Prostate gland (tissue), 2 donors: ENCODE measurements at regions not wholly inside any gene's neighbourhood (a gene's known extent, or its start where the extent isn't known, plus 50 kb on each side); places are given as distances from the start of the nearest gene placed in this dataset.

Experiments
- POLR2A ChIP-seq: fragments of 450-650 bp; IDR thresholded peaks from one replicate; pipeline ENCODE4 v1.6.1; 2016; ENCODE audit warnings: antibody characterized with exemption, mild to moderate bottlenecking
- POLR2AphosphoS5 ChIP-seq: sonication (generic); formaldehyde crosslinking; IDR thresholded peaks from one replicate; pipeline ENCODE4 v1.6.1; 2017; ENCODE audit warnings: antibody characterized with exemption
- TF ChIP-seq, protein P1 (sequence below), 4 experiments: fragments of 200-600 bp in 2 of 4; fragments of 450-650 bp in 2 of 4; sonication (generic) in 2 of 4; IDR thresholded peaks; 1 replicate in 3 of 4; 2 replicates in 1 of 4; pipeline ENCODE4 v1.5.1; 2016 to 2019; ENCODE audit warnings: antibody characterized with exemption in 4 of 4, mild to moderate bottlenecking in 2 of 4, moderate library complexity in 2 of 4

- TF ChIP-seq, protein P1, sequence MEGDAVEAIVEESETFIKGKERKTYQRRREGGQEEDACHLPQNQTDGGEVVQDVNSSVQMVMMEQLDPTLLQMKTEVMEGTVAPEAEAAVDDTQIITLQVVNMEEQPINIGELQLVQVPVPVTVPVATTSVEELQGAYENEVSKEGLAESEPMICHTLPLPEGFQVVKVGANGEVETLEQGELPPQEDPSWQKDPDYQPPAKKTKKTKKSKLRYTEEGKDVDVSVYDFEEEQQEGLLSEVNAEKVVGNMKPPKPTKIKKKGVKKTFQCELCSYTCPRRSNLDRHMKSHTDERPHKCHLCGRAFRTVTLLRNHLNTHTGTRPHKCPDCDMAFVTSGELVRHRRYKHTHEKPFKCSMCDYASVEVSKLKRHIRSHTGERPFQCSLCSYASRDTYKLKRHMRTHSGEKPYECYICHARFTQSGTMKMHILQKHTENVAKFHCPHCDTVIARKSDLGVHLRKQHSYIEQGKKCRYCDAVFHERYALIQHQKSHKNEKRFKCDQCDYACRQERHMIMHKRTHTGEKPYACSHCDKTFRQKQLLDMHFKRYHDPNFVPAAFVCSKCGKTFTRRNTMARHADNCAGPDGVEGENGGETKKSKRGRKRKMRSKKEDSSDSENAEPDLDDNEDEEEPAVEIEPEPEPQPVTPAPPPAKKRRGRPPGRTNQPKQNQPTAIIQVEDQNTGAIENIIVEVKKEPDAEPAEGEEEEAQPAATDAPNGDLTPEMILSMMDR (IDR thresholded peaks at IDR 0.05), result peak; percentile 11 to 54 (median 30)
- no peak for TF ChIP-seq POLR2A
- no peak for TF ChIP-seq POLR2AphosphoS5
These were observed 60.7 kb downstream of the RPL22L1 start for GRCh38 chr3:170809007-170809974.
